ENCODE measurements at regions not wholly inside any gene's neighbourhood (a gene's known extent, or its start where the extent isn't known, plus 50 kb on each side); places are given as distances from the start of the nearest gene placed in this dataset.
"Not testable (repeated sequence)": the region's sequence is repeated elsewhere in the genome, so short reads cannot be mapped to it uniquely, and the experiment has no call there.

DNA sequence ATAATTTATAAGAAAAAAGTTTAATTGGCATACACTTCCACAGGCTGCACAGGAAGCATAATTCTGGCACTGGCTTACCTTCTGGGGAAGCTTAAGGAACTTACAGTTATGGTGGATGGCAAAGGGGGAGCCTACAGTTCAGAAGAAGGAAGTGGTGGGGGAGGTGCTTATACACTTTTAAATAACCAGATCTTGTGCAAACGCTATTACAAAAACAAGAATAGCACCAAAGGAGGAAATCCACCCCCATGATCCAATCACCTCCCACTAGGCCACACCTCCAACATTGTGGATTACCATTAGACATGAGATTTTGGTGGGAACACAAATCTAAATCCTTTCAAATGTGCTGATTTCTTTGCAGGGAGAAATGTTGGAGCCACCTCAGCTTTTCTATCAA is 287.7 kb downstream of the CPXCR1 start:
- DNase-seq = no peak

DNA sequence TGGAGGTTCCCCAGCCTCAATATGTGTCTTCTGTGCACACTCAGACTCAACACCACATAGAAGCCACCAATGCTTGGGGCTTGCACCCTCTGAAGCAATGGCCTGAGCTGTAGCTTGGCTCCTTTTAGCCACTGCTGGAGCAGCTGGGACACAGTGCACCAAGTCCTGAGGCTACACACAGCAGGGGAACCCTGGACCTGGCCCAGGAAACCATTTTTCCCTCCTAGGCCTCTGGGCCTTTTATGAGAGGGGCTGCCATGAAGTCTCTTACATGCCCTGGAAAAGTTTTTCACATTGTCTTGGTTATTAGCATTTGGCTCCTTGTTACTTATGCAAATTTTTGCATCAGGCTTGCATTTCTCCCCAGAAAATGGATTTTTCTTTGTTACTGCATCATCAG is 306.2 kb downstream of the CPXCR1 start:
- DNase-seq = no peak

DNA sequence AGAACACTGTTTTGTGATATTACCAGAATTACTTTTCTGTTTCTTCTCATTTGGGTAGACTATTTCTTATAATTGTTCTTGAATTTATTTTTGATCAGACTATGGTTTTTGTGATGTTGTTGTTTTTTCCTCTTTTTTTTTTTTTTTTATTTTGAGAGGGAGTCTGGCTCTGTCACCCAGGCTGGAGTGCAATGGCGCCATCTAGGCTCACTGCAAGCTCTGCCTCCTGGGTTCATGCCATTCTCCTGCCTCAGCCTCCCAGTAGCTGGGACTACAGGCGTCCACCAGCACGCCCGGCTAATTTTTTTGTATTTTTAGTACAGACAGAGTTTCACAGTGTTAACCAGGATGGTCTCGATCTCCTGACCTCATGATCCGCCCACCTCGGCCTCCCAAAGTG is 352.6 kb downstream of the CPXCR1 start:
- DNase-seq = not testable (repeated sequence)

- DNase-seq = no peak
Measured at GRCh38 chrX:89124985-89125384, 378.0 kb downstream of the CPXCR1 start.
